ENCODE measurements at regions not wholly inside any gene's neighbourhood (a gene's known extent, or its start where the extent isn't known, plus 50 kb on each side); places are given as distances from the start of the nearest gene placed in this dataset.

DNA sequence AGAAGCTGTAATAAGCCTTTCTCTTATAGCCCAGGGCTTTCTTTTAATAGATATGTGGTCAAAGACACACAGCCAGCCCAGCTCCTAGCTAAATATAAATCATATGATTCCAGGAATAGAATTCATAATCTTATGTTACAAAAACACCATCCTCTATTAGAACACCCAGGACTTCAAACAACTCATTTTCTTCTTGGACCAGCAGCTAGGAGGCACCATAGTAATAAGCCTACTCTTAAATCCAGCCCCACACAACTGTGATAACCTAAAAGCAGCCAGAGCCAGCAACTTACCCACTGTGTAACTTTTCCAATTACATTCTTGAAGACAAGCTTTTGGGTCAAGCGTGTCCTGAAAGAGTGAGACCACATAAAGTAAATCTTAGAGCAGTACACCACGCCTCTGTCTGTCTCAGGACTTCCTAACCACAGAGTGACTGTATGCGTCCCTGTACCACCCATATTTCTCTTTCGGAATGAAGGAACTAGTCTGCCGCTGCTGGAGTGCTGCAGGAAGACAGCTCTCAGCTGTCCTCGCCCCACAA lies 223.8 kb downstream of the TLE1 start:
- peak; percentile 1 to 3 for DNase-seq
- Histone ChIP-seq H3K36me3 (ENCODE audit: control insufficient read depth in 3 of 3, insufficient read depth in 2 of 3, low read depth in 1 of 3, low read length in 3 of 3) (no peaks in the 10 kb centered on the region), H3K9me3 (ENCODE audit: control insufficient read depth in 2 of 2, insufficient read depth in 1 of 2, low read depth in 1 of 2, low read length in 1 of 2) (no peaks in the 10 kb centered on the region), H3K27ac (ENCODE audit: low read depth in 1 of 3, low read length in 2 of 3) (no peak overlapping the region), H3K4me1 (ENCODE audit: control insufficient read depth in 3 of 3, insufficient read depth in 2 of 3, low read depth in 1 of 3, low read length in 2 of 3) (no peaks in the 10 kb centered on the region), H3K4me3 (ENCODE audit: low read depth in 1 of 3, low read length in 3 of 3) (no peak overlapping the region), H3K27me3 (ENCODE audit: control insufficient read depth in 3 of 3, insufficient read depth in 3 of 3, low read length in 3 of 3) (no peaks in the 10 kb centered on the region)
- 53 to 82% (median 69%) methylated on average over 6 of the region's 6 CpGs for WGBS, 3 donors
- FAIRE-seq, result no peak

DNA sequence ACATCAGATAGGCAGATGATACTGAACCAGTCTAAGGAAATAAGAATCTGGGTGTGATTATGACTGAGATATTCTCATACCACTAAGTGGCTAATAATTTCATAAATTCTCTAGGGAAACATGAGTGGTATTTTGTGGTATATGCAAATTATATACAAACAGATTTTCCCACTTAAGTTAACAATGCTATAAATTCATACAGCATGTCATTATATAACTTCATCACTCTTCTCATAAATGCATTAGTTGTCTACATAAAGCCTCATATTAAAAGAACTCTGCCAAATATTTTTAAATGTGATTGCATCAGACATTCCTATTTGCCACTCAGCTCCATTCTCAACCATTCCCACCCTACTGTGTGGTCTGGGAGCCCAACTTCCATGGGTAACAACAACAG lies 226.5 kb downstream of the TLE1 start:
- no peak for FAIRE-seq
- no peak overlapping the region for H3K27ac ChIP-seq (ENCODE audit: low read depth in 1 of 3, low read length in 2 of 3)
- no peak overlapping the region for H3K4me3 ChIP-seq (ENCODE audit: low read depth in 1 of 3, low read length in 3 of 3)
- no peaks in the 10 kb centered on the region for H3K9me3 ChIP-seq (ENCODE audit: control insufficient read depth in 2 of 2, insufficient read depth in 1 of 2, low read depth in 1 of 2, low read length in 1 of 2)
- H3K36me3 ChIP-seq (ENCODE audit: control insufficient read depth in 3 of 3, insufficient read depth in 2 of 3, low read depth in 1 of 3, low read length in 3 of 3), result no peaks in the 10 kb centered on the region
- no peak for DNase-seq
- H3K27me3 ChIP-seq (ENCODE audit: control insufficient read depth in 3 of 3, insufficient read depth in 3 of 3, low read length in 3 of 3), result no peaks in the 10 kb centered on the region
- no peaks in the 10 kb centered on the region for H3K4me1 ChIP-seq (ENCODE audit: control insufficient read depth in 3 of 3, insufficient read depth in 2 of 3, low read depth in 1 of 3, low read length in 2 of 3)

DNA sequence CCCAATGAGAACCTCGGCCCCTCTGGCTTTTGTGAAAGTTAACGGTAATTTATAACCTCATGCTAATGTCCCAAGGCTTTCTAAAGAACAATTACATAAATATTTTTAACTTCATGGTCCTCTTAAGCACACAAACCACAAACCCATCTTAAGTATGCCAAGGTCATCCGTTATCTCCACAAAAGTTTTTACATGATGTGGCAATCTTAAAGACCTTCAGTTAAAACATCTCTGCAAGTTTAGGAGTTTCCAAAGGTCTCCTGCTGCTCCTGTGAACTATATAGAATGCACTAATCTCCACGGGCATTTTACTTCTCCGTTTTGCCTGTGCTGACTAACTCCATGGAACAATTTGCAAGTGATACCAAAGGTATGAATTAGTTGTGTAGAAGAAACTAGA lies 228.2 kb downstream of the TLE1 start:
- no peaks in the 10 kb centered on the region for H3K9me3 ChIP-seq (ENCODE audit: control insufficient read depth in 2 of 2, insufficient read depth in 1 of 2, low read depth in 1 of 2, low read length in 1 of 2)
- no peak overlapping the region for H3K27ac ChIP-seq (ENCODE audit: low read depth in 1 of 3, low read length in 2 of 3)
- 53 to 71% (median 58%) methylated on average over 5 of the region's 5 CpGs for WGBS, 3 donors
- H3K4me1 ChIP-seq (ENCODE audit: control insufficient read depth in 3 of 3, insufficient read depth in 2 of 3, low read depth in 1 of 3, low read length in 2 of 3), result no peaks in the 10 kb centered on the region
- DNase-seq (no peak), FAIRE-seq (no peak)
- no peak overlapping the region for H3K4me3 ChIP-seq (ENCODE audit: low read depth in 1 of 3, low read length in 3 of 3)
- H3K27me3 ChIP-seq (ENCODE audit: control insufficient read depth in 3 of 3, insufficient read depth in 3 of 3, low read length in 3 of 3), result no peaks in the 10 kb centered on the region
- no peaks in the 10 kb centered on the region for H3K36me3 ChIP-seq (ENCODE audit: control insufficient read depth in 3 of 3, insufficient read depth in 2 of 3, low read depth in 1 of 3, low read length in 3 of 3)

DNA sequence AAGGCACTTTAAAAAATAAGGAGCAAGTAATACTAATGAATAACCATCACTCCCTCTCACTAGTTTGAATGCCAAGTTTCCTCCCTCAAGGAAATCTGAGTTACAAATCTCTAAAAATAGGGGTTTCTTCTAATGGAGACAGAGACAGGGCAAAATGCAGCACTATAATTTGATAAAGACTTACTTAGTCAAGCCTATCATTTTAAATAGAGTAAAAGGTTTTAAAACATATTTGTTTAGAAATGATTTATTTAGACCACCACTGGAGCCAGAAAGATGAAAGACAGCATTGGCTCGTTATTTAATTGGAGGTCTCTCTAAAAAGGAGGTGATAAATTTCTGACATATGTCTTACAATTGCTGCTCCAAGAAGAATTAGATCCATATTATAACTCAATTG lies 228.7 kb downstream of the TLE1 start:
- FAIRE-seq (no peak), DNase-seq (no peak)
- Histone ChIP-seq H3K4me1 (ENCODE audit: control insufficient read depth in 3 of 3, insufficient read depth in 2 of 3, low read depth in 1 of 3, low read length in 2 of 3) (no peaks in the 10 kb centered on the region), H3K4me3 (ENCODE audit: low read depth in 1 of 3, low read length in 3 of 3) (no peak overlapping the region), H3K36me3 (ENCODE audit: control insufficient read depth in 3 of 3, insufficient read depth in 2 of 3, low read depth in 1 of 3, low read length in 3 of 3) (no peaks in the 10 kb centered on the region), H3K9me3 (ENCODE audit: control insufficient read depth in 2 of 2, insufficient read depth in 1 of 2, low read depth in 1 of 2, low read length in 1 of 2) (no peaks in the 10 kb centered on the region), H3K27ac (ENCODE audit: low read depth in 1 of 3, low read length in 2 of 3) (no peak overlapping the region), H3K27me3 (ENCODE audit: control insufficient read depth in 3 of 3, insufficient read depth in 3 of 3, low read length in 3 of 3) (no peaks in the 10 kb centered on the region)
- WGBS, 3 donors, result 57 to 65% (median 62%) methylated on average over 1 of the region's 1 CpG

DNA sequence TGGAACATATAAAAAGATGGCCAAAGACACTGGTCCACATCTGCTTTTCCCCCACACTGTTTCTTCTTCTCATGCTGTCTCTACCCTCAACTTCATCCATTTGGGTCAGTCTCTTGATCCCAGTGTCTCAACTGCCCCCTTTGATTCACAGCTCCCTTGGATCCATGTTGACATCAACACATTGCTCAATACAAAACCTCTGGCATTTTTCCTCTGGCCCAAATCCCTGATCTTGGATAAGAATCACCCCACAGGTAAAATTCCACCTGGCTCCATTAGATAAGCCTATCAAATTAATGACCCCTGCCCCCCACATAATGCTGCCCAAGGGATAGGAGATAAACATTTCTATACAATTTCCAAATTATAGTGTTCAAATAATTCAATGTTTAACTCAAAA lies 229.8 kb downstream of the TLE1 start:
- no peak for DNase-seq
- no peak overlapping the region for H3K27ac ChIP-seq (ENCODE audit: low read depth in 1 of 3, low read length in 2 of 3)

DNA sequence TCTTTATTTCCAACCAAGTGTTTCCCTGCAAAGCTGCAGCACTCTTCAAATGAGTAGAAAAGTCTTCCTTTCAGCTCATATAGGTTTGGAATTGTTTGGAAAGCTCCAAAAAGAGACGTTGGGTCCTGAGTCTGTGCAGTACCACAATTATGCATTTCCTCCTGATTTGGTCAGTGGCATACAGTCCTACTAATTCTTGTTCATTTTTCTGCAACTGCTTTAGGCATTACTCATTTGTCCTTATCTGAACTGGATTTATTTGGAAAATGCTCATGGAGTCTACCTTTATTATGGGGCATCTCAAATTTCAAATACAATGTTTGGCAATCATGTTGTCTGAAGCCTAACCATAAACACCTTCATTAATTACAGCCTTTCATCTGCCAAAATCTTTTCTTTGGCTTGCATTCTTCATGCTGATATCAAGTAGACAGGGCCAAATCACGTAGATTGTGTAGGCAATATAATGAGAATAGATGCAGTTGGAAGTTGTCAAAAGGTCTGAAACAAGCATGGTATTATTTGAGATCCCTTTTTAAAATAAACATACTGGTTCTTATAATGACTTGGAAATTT lies 232.8 kb downstream of the TLE1 start:
- Histone ChIP-seq H3K27ac (ENCODE audit: low read depth in 1 of 3, low read length in 2 of 3) (no peak overlapping the region), H3K27me3 (ENCODE audit: control insufficient read depth in 3 of 3, insufficient read depth in 3 of 3, low read length in 3 of 3) (no peaks in the 10 kb centered on the region), H3K9me3 (ENCODE audit: control insufficient read depth in 2 of 2, insufficient read depth in 1 of 2, low read depth in 1 of 2, low read length in 1 of 2) (no peaks in the 10 kb centered on the region), H3K4me3 (ENCODE audit: low read depth in 1 of 3, low read length in 3 of 3) (no peak overlapping the region), H3K36me3 (ENCODE audit: control insufficient read depth in 3 of 3, insufficient read depth in 2 of 3, low read depth in 1 of 3, low read length in 3 of 3) (no peaks in the 10 kb centered on the region), H3K4me1 (ENCODE audit: control insufficient read depth in 3 of 3, insufficient read depth in 2 of 3, low read depth in 1 of 3, low read length in 2 of 3) (no peaks in the 10 kb centered on the region)
- DNase-seq (no peak), FAIRE-seq (no peak)
- 32 to 59% (median 38%) methylated on average over 2 of the region's 2 CpGs for WGBS, 3 donors

More for the DNA sequence above, 229.8 kb downstream of the TLE1 start:
- no peaks in the 10 kb centered on the region for H3K27me3 ChIP-seq (ENCODE audit: control insufficient read depth in 3 of 3, insufficient read depth in 3 of 3, low read length in 3 of 3)
- no peaks in the 10 kb centered on the region for H3K36me3 ChIP-seq (ENCODE audit: control insufficient read depth in 3 of 3, insufficient read depth in 2 of 3, low read depth in 1 of 3, low read length in 3 of 3)
- H3K4me3 ChIP-seq (ENCODE audit: low read depth in 1 of 3, low read length in 3 of 3), result no peak overlapping the region
- H3K4me1 ChIP-seq (ENCODE audit: control insufficient read depth in 3 of 3, insufficient read depth in 2 of 3, low read depth in 1 of 3, low read length in 2 of 3), result no peaks in the 10 kb centered on the region
- no peak for FAIRE-seq
- H3K9me3 ChIP-seq (ENCODE audit: control insufficient read depth in 2 of 2, insufficient read depth in 1 of 2, low read depth in 1 of 2, low read length in 1 of 2), result no peaks in the 10 kb centered on the region

DNA sequence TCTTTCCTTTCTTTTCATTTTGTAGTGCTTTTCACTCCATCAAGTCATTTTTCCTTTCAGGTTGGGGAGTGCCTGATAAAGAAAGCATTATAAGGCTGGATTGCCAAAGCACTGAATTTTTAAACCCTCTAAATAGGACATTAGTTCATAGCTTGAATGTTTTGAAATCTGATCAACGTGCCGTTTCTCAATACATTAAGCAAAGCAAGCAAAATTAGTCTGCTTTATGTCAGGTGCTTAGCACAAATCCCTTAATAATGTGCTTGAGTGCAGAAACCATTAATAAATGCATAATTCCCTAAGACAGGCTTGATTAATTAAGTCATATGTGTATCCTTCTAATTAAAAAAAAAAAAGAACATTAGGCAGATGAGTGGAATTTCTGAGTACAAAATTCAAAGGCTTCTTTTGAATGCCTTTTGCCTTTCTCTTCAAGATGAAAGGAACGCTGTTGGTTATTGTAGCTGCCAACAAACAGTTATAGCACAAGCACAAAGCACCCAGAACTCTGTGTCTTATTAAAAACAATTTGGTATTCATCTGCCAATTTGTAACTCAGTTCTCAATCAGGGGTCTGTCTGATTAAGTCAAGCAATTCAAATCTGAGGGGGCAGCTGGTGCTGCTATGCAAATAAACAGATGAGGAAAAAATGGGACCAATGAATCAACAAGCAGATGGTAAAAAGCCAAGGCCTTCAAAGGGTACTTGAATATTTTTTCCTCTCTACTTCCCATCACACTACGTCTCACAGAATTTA lies 233.7 kb downstream of the TLE1 start:
- H3K27me3 ChIP-seq (ENCODE audit: control insufficient read depth in 3 of 3, insufficient read depth in 3 of 3, low read length in 3 of 3), result no peaks in the 10 kb centered on the region
- no peaks in the 10 kb centered on the region for H3K4me1 ChIP-seq (ENCODE audit: control insufficient read depth in 3 of 3, insufficient read depth in 2 of 3, low read depth in 1 of 3, low read length in 2 of 3)
- WGBS, 3 donors, result 68 to 76% (median 69%) methylated on average over 4 of the region's 4 CpGs
- no peaks in the 10 kb centered on the region for H3K9me3 ChIP-seq (ENCODE audit: control insufficient read depth in 2 of 2, insufficient read depth in 1 of 2, low read depth in 1 of 2, low read length in 1 of 2)
- no peak overlapping the region for H3K4me3 ChIP-seq (ENCODE audit: low read depth in 1 of 3, low read length in 3 of 3)
- no peaks in the 10 kb centered on the region for H3K36me3 ChIP-seq (ENCODE audit: control insufficient read depth in 3 of 3, insufficient read depth in 2 of 3, low read depth in 1 of 3, low read length in 3 of 3)
- FAIRE-seq, result no peak
- no peak for DNase-seq
- no peak overlapping the region for H3K27ac ChIP-seq (ENCODE audit: low read depth in 1 of 3, low read length in 2 of 3)

DNA sequence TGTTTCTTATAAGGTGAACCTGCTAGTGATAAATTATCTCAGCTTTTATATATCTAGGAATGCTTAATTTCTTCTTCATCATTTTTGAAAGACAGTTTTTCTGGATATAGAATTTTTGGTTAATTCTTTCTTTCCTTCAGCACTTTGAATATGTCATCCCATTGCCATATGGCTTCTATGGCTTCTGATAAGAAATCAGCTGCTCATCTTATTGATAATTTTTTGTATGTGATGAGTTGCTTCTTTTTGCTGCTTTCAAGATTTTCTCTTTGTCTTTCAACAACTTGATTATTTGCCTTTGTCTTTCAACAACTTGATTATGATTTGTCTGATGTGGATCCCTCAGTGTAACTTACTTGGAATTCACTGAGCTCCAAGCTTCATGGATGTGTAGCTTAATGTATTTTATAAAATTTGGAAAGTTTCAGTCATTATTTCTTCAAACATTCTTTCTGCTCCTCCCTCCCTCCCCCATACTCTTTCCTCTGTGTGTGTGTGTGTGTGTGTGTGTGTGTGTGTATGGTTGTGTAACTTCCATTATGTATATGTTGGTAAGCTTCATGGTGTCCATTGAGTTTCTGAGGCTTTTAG lies 243.9 kb downstream of the TLE1 start:
- Histone ChIP-seq H3K4me1 (ENCODE audit: control insufficient read depth in 3 of 3, insufficient read depth in 2 of 3, low read depth in 1 of 3, low read length in 2 of 3) (no peaks in the 10 kb centered on the region), H3K9me3 (ENCODE audit: control insufficient read depth in 2 of 2, insufficient read depth in 1 of 2, low read depth in 1 of 2, low read length in 1 of 2) (no peaks in the 10 kb centered on the region), H3K4me3 (ENCODE audit: low read depth in 1 of 3, low read length in 3 of 3) (no peak overlapping the region), H3K36me3 (ENCODE audit: control insufficient read depth in 3 of 3, insufficient read depth in 2 of 3, low read depth in 1 of 3, low read length in 3 of 3) (no peaks in the 10 kb centered on the region), H3K27me3 (ENCODE audit: control insufficient read depth in 3 of 3, insufficient read depth in 3 of 3, low read length in 3 of 3) (no peaks in the 10 kb centered on the region), H3K27ac (ENCODE audit: low read depth in 1 of 3, low read length in 2 of 3) (no peak overlapping the region)
- no peak for FAIRE-seq
- DNase-seq, result no peak
